CD4-positive, alpha-beta T cell treated with Interleukin-6 at 100 ng/mL for 8 hours (primary cell): ENCODE measurements at regions not wholly inside any gene's neighbourhood (a gene's known extent, or its start where the extent isn't known, plus 50 kb on each side); places are given as distances from the start of the nearest gene placed in this dataset.

Source experiments
- DNase-seq: peaks from one replicate; pipeline ENCODE4 v3.0.0-alpha.2; 2020; ENCODE audit warnings: mixed read lengths, low spot score

GRCh38 chr17:77321649-77322513, 181.1 kb downstream of the SEC14L1 start:
- no peak for DNase-seq

GRCh38 chr17:77322514-77323412, 182.0 kb downstream of the SEC14L1 start:
- no peak for DNase-seq

GRCh38 chr17:77323413-77324171, 182.8 kb downstream of the SEC14L1 start:
- no peak for DNase-seq

GRCh38 chr17:77324227-77324626, 183.5 kb downstream of the SEC14L1 start:
- no peak for DNase-seq

- no peak for DNase-seq
Observed at GRCh38 chr17:77325577-77326075, 184.9 kb downstream of the SEC14L1 start.

GRCh38 chr17:77326076-77326591, 185.4 kb downstream of the SEC14L1 start:
- no peak for DNase-seq

- DNase-seq = no peak
Observed at GRCh38 chr17:77326636-77327035, 185.9 kb downstream of the SEC14L1 start.

- no peak for DNase-seq
Observed at GRCh38 chr17:77327181-77327565, 186.4 kb downstream of the SEC14L1 start.

- no peak for DNase-seq
Observed at GRCh38 chr17:77327566-77328464, 187.0 kb downstream of the SEC14L1 start.

- DNase-seq = no peak
Observed at GRCh38 chr17:77328823-77329740, 188.3 kb downstream of the SEC14L1 start.

- no peak for DNase-seq
Observed at GRCh38 chr17:77329741-77330531, 189.2 kb downstream of the SEC14L1 start.

- DNase-seq = no peak
Observed at GRCh38 chr17:77330602-77331081, 189.9 kb downstream of the SEC14L1 start.

- peak; percentile 95 for DNase-seq
Observed at GRCh38 chr17:77331301-77331864, 190.6 kb downstream of the SEC14L1 start.

GRCh38 chr17:77332034-77332971, 191.5 kb downstream of the SEC14L1 start:
- DNase-seq = peak; percentile 58

- peak; percentile 53 for DNase-seq
Observed at GRCh38 chr17:77332981-77333685, 192.4 kb downstream of the SEC14L1 start.

- DNase-seq = no peak
Observed at GRCh38 chr17:77337150-77337549, 196.4 kb downstream of the SEC14L1 start.
